Thyroid gland (tissue), 4 donors: ENCODE measurements at regions not wholly inside any gene's neighbourhood (a gene's known extent, or its start where the extent isn't known, plus 50 kb on each side); places are given as distances from the start of the nearest gene placed in this dataset.

Source experiments
- POLR2A ChIP-seq, 2 donors: fragments of 450-650 bp; IDR thresholded peaks; one replicate each; pipeline ENCODE4 v1.6.1; 2017; ENCODE audit warnings: antibody characterized with exemption in 2 of 2, mild to moderate bottlenecking in 2 of 2, moderate library complexity in 1 of 2
- TF ChIP-seq, protein P1 (sequence below), 6 experiments: fragments of 200-600 bp in 3 of 6; fragments of 450-650 bp in 3 of 6; sonication (generic) in 3 of 6; IDR thresholded peaks; one replicate each; pipeline ENCODE4 v1.5.1; 2016 to 2019; ENCODE audit warnings: antibody characterized with exemption in 6 of 6, mild to moderate bottlenecking in 2 of 6, inconsistent platforms in 1 of 6, moderate library complexity in 1 of 6

DNA sequence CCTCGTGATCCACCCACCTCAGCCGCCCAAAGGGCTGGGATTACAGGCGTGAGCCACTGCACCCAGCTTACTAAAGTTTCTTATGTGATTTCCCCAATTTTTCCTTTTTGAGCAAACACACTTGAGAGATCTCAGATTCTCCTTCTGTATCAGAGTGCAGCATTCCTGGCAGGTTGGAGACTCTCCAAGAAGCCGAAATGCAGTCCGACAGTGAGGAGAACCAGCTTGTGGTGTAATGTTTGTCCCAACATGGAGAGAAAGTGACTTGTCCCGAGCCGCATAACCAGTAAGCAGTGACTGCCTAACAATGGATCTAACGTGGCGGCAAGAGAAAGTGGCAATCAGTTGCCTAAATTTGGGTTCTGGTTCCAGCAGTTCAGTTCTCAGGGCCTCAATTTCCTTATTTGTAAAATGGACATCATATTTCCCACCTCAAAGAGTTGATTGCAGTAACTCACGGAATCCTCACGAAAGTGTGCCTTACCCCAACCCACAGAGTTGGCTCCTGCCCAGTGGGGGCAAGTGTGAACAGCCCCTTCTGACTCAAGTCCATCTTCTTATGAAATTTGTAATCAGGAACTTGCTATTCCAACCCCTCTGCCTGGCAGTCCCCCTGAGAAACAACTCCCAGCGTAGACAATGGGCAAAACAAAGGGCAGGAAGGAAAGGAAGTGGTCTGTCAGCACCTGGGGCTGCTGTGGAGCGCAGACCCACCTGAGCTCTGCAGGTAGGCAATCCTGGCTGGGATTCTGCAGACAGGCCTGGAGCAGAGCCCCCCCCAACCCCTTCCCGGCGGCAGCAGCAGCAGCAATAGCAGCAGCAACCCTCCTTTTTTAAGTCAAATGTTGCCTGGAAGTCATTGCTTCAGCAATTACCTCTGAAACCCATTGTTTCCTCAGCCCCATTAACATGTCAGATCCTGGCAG is 223.6 kb upstream of the POU3F1 start:
- TF ChIP-seq POLR2A (IDR thresholded peaks at IDR 0.05) = no peak
- TF ChIP-seq, protein P1, sequence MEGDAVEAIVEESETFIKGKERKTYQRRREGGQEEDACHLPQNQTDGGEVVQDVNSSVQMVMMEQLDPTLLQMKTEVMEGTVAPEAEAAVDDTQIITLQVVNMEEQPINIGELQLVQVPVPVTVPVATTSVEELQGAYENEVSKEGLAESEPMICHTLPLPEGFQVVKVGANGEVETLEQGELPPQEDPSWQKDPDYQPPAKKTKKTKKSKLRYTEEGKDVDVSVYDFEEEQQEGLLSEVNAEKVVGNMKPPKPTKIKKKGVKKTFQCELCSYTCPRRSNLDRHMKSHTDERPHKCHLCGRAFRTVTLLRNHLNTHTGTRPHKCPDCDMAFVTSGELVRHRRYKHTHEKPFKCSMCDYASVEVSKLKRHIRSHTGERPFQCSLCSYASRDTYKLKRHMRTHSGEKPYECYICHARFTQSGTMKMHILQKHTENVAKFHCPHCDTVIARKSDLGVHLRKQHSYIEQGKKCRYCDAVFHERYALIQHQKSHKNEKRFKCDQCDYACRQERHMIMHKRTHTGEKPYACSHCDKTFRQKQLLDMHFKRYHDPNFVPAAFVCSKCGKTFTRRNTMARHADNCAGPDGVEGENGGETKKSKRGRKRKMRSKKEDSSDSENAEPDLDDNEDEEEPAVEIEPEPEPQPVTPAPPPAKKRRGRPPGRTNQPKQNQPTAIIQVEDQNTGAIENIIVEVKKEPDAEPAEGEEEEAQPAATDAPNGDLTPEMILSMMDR (IDR thresholded peaks at IDR 0.05) = no peak
